Ascending aorta (tissue), 2 donors: ENCODE measurements at regions not wholly inside any gene's neighbourhood (a gene's known extent, or its start where the extent isn't known, plus 50 kb on each side); places are given as distances from the start of the nearest gene placed in this dataset.
A peak's percentile ranks its signal among the peaks of the same experiment; 100 is the strongest.

Experiments
- DNase-seq, 2 donors: peaks; one replicate each; pipeline ENCODE4 v3.0.0-alpha.2; 2019; ENCODE audit warnings: low spot score in 2 of 2
- H3K27ac ChIP-seq, 2 donors: fragments of 200-600 bp; sonication (generic); one replicate each; pipeline ENCODE4 v1.5.1; 2016 to 2017; ENCODE audit warnings: mild to moderate bottlenecking in 1 of 2
- H3K27me3 ChIP-seq: fragments of 200-600 bp; sonication (generic); one replicate; pipeline ENCODE4 v1.5.1; 2017
- H3K36me3 ChIP-seq, 2 donors: fragments of 200-600 bp; sonication (generic); one replicate each; pipeline ENCODE4 v1.5.1; 2016
- H3K4me1 ChIP-seq, 2 donors: fragments of 200-600 bp; sonication (generic); one replicate each; pipeline ENCODE4 v1.5.1; 2016 to 2017; ENCODE audit warnings: mild to moderate bottlenecking in 1 of 2
- H3K4me3 ChIP-seq, 2 donors: fragments of 200-600 bp; sonication (generic); one replicate each; pipeline ENCODE4 v1.5.1; 2016 to 2017; ENCODE audit warnings: mild to moderate bottlenecking in 1 of 2
- H3K9me3 ChIP-seq, 2 donors: fragments of 200-600 bp; sonication (generic); one replicate each; pipeline ENCODE4 v1.5.1; 2016
- intact Hi-C: fragments of 100-400 bp; cut with DNase I; formaldehyde crosslinking; loops from one replicate; pipeline ENCODE4 v1.15.1; 2023
- TF ChIP-seq, protein P1 (sequence below), 3 experiments: fragments of 200-600 bp in 2 of 3; fragments of 450-650 bp in 1 of 3; sonication (generic) in 2 of 3; IDR thresholded peaks; one replicate each; pipeline ENCODE4 v1.5.1; 2016 to 2019; ENCODE audit warnings: antibody characterized with exemption in 3 of 3, mild to moderate bottlenecking in 1 of 3, moderate library complexity in 1 of 3

DNA sequence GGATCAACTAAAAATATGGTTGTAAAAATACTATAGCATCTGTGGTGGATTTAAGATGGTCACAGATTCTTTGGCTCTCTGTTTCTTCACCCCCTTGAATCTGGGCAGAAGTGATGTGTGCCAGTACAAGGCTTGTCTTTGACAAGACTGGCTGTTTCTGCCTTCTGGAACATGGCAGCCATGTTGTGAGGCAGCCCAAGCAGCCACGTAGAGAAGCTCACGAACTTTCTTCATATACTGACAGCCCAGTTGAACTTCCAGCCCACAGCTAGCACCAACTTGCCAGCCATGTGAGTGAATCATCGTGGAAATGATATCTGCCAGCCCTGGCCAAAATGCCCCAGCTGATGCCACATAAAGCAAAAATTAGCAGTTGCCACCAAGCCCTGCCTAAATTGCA lies 110.8 kb downstream of the BOD1 start:
- H3K4me1 ChIP-seq: no peaks in the 10 kb centered on the region
- TF ChIP-seq, protein P1, sequence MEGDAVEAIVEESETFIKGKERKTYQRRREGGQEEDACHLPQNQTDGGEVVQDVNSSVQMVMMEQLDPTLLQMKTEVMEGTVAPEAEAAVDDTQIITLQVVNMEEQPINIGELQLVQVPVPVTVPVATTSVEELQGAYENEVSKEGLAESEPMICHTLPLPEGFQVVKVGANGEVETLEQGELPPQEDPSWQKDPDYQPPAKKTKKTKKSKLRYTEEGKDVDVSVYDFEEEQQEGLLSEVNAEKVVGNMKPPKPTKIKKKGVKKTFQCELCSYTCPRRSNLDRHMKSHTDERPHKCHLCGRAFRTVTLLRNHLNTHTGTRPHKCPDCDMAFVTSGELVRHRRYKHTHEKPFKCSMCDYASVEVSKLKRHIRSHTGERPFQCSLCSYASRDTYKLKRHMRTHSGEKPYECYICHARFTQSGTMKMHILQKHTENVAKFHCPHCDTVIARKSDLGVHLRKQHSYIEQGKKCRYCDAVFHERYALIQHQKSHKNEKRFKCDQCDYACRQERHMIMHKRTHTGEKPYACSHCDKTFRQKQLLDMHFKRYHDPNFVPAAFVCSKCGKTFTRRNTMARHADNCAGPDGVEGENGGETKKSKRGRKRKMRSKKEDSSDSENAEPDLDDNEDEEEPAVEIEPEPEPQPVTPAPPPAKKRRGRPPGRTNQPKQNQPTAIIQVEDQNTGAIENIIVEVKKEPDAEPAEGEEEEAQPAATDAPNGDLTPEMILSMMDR (IDR thresholded peaks at IDR 0.05): no peak
- no peak overlapping the region for H3K27ac ChIP-seq
- H3K9me3 ChIP-seq: peaks cover 9 to 11% of the 10 kb centered on the region in 2 donors
- no peak overlapping the region for H3K4me3 ChIP-seq
- H3K36me3 ChIP-seq: no peaks in the 10 kb centered on the region
- no peak for DNase-seq
- no peaks in the 10 kb centered on the region for H3K27me3 ChIP-seq
- intact Hi-C loops: no loop called here

- no peaks in the 10 kb centered on the region for H3K27me3 ChIP-seq
- H3K36me3 ChIP-seq: no peaks in the 10 kb centered on the region
- no peak overlapping the region for H3K27ac ChIP-seq
- peaks cover 9 to 11% of the 10 kb centered on the region in 2 donors for H3K9me3 ChIP-seq
- DNase-seq: no peak
- no peak overlapping the region for H3K4me3 ChIP-seq
- intact Hi-C loops: no loop called here
- H3K4me1 ChIP-seq: peaks cover 8 to 12% of the 10 kb centered on the region in 2 donors
- TF ChIP-seq, protein P1 (IDR thresholded peaks at IDR 0.05): no peak
Measured at GRCh38 chr5:173501922-173502321, 114.5 kb downstream of the BOD1 start.

GRCh38 chr5:173501271-173501670 lies 115.2 kb downstream of the BOD1 start:
- Histone ChIP-seq H3K9me3 (peaks cover 7 to 8% of the 10 kb centered on the region in 2 donors), H3K36me3 (no peaks in the 10 kb centered on the region), H3K27ac (no peak overlapping the region), H3K4me1 (peaks cover 8 to 13% of the 10 kb centered on the region in 2 donors), H3K4me3 (no peak overlapping the region), H3K27me3 (no peaks in the 10 kb centered on the region)
- TF ChIP-seq, protein P1 (IDR thresholded peaks at IDR 0.05): no peak
- no peak for DNase-seq
- intact Hi-C loops: no loop called here

DNA sequence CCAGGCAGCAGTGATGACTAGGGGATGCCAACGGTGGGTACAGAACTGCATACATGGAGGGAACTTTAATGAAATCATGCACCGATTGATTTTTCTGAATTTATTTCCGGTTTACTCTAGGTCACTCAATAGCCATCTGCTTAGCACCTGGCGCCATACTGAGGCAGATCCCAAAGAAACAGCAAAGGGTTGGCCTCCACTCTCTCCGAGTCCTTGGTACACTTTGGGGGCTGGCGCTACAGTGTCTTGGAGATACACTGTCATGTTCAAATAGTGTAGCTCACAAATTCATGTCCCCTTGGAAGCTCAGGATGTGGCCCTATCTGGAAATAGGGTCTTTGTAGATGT lies 116.3 kb downstream of the BOD1 start:
- no peak for DNase-seq
- Histone ChIP-seq H3K4me3 (no peak overlapping the region), H3K4me1 (peaks cover 8 to 15% of the 10 kb centered on the region in 2 donors), H3K36me3 (no peaks in the 10 kb centered on the region), H3K27ac (peak overlapping the region; percentile 7 to 74), H3K27me3 (no peaks in the 10 kb centered on the region), H3K9me3 (no peaks in the 10 kb centered on the region)
- TF ChIP-seq, protein P1 (IDR thresholded peaks at IDR 0.05): no peak
- intact Hi-C loops: no loop called here

DNA sequence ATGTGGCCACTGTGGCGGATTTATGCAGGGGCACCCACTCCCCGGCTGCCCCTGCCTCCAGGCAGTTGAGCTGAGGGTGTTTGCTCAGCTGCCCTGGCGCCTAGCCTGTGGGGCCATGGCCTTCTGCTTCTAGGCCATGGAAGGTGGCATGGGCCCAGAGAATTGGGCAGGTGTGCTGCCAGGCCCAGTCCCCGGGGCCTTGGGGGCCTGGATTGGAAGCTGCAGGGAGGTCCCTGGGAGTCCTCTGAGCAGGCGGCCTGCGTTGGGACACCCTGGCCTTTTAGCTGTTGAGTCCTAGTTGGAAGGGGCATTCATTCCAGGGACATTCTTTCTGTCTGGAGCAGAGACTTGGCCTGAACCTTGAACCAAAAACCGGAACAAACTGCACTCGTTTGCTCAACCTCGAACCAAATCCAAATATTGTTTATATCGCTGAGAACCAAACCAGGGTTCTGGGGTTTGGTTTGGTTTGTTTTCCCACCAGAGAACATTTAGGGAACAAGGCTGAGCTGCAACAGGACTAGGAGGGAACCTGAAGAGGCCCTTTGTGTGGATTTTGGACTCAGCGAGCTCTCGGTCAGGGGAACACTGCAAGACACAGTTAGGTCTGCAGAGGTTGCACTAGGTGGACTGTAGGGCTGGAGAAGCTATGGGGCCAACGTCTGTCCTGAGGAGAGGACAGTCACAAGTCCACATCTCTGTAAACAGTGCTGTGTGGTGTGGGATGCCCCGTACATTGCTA lies 116.8 kb downstream of the BOD1 start:
- H3K27me3 ChIP-seq: no peaks in the 10 kb centered on the region
- H3K4me3 ChIP-seq: no peak overlapping the region
- peaks cover 8 to 15% of the 10 kb centered on the region in 2 donors for H3K4me1 ChIP-seq
- TF ChIP-seq, protein P1 (IDR thresholded peaks at IDR 0.05): no peak
- intact Hi-C loops: loop anchor here (5.0 kb wide), 1 partner anchor 207 kb away; no protein-coding TSS in a partner anchor
- no peak for DNase-seq
- H3K9me3 ChIP-seq: no peaks in the 10 kb centered on the region
- peak overlapping the region; percentile 27 to 74 for H3K27ac ChIP-seq
- no peaks in the 10 kb centered on the region for H3K36me3 ChIP-seq
